Left forelimb (tissue), 1 donor: ENCODE measurements at regions not wholly inside any gene's neighbourhood (a gene's known extent, or its start where the extent isn't known, plus 50 kb on each side); places are given as distances from the start of the nearest gene placed in this dataset.

Experiments used
- DNase-seq: peaks from one replicate; pipeline ENCODE4 v3.0.0-alpha.2; 2018; ENCODE audit warnings: low spot score

- DNase-seq: no peak
These were observed 953.1 kb upstream of the NR2F2 start for GRCh38 chr15:95377258-95377852.

GRCh38 chr15:95394186-95395067 is 936.1 kb upstream of the NR2F2 start:
- no peak for DNase-seq

DNA sequence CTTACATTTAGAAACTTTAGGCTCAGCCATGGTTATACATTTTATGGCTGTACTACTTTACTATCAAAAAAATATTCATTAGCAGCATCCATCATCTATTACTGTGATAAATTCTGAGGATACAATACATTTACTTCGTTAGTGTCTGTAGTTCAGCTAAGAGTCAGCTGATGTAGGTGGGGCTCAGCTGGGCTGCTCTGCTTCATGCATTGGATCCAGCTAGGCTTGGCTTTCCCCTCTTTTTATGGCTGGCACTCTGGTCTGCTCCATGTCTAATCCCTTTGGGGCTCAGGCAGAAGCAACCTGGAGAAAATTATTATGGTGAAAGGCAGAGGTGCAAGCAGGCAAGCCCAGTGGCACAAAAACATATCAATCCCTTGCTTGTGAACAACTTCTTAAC is 930.1 kb upstream of the NR2F2 start:
- DNase-seq: no peak

- no peak for DNase-seq
These were observed 928.9 kb upstream of the NR2F2 start for GRCh38 chr15:95401587-95401986.

DNA sequence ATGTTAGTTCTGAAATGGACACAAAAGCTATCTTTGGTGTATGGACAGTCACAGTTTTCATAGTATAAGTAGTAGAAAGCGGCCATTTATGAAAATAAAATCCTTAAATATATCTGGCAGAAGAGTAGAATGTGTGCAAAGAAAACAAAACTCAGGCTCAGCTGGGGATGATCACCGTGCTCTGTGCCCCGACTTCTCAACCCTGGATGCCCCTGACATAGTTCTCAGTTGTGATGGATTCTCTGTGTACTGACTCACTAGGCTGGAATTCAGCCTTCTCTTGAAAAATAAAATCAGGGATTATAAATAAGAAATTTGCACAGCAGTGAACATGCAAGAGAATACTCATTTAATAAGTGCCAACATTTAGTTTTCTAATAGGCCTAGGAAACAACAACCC is 925.1 kb upstream of the NR2F2 start:
- DNase-seq: no peak

- no peak for DNase-seq
These were observed 923.0 kb upstream of the NR2F2 start for GRCh38 chr15:95407534-95407933.

GRCh38 chr15:95409211-95409610 is 921.3 kb upstream of the NR2F2 start:
- DNase-seq: no peak

DNA sequence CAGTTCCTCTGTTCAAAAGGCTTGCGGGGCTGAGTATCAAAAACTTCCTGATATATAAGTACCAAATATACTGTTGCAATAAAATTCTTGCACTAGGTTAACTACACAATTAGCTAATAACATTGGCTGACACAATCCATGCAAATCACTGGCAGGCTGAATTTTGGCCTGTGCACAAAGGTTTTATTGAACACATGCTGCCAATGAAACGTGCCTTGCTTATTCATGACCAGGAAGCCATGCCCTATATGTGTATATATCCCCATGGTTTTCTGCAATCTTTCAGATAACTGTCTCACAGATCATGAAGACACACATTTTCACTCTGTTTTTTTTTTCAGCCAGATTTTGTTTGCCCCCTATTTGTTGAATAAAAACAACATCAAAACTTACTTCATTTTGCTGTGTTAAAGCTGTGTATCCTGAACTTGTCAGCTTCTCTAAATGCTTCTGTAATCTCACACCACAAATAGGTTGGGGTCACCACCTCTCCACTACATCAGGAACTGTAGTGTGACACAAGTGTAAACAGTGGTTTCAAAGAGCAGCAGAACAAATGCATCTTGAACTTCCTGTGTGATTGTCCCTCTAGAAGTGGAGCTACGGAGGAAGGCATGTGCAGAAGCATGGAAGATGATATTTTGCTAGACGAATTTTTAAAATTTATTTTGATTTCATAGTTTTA is 920.7 kb upstream of the NR2F2 start:
- DNase-seq: no peak

DNA sequence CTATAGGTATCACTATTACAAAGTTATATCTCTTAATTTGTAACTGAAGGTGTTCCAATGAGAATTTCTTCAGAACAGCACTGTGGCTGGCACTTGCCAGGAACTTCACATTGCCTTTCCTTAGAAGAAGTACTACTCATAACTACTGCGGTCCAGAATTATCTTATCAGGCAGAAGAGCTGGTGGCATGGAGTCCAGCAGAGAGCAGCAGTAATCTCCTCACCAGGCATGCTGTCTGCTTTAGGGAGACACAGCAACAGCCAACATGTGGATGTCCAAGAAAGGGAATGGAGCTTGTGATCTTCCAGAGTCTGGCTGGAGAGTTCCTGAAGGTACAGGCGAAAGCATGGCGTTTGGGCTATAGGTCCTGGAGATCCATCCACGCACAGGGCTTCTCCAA is 919.7 kb upstream of the NR2F2 start:
- no peak for DNase-seq

DNA sequence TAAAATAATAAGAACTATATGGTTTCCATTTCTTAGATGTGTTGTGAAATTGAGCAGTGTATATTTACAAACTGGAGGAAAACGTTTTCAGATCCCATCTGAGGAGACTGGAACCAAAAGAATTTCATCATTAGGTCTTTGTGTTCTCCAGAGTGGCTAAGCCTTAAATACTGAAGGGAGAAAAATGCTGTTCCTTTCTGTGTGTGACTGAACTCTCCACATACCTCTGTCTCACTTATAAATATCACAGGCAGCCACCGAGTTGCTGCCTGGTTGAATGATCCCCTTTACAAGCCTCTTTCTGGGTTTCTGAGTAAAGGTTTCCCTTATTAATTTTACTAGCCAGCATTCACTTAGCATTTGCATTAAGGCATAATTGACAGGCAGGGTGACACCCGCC is 913.9 kb upstream of the NR2F2 start:
- no peak for DNase-seq

- DNase-seq: no peak
These were observed 912.7 kb upstream of the NR2F2 start for GRCh38 chr15:95417761-95418160.

- no peak for DNase-seq
These were observed 908.2 kb upstream of the NR2F2 start for GRCh38 chr15:95422255-95422654.

- no peak for DNase-seq
These were observed 904.6 kb upstream of the NR2F2 start for GRCh38 chr15:95425859-95426258.

- DNase-seq: no peak
These were observed 901.2 kb upstream of the NR2F2 start for GRCh38 chr15:95429345-95429744.

- no peak for DNase-seq
These were observed 899.0 kb upstream of the NR2F2 start for GRCh38 chr15:95431518-95431917.

- no peak for DNase-seq
These were observed 897.6 kb upstream of the NR2F2 start for GRCh38 chr15:95432878-95433405.

DNA sequence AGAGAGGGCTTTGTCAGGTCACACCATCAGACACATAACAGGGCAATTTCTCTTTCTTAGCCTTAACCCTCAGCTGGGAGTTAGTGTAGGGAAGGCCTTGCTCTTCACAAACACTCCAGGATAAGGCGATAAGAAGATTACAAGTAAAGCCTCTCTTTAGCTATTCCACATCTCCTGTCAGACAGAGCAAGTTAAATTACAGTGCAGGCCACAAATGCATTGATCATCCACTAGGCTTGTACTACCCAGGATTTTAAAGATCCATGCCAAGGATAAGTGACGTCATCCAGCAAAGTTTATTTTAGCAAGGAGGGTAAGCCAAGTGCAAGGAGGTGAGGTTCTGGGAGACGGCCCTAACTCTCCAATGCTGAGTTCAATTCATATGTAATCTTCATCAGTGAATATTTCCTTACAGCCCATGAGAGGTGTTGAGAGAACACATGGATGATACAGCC is 890.6 kb upstream of the NR2F2 start:
- no peak for DNase-seq

DNA sequence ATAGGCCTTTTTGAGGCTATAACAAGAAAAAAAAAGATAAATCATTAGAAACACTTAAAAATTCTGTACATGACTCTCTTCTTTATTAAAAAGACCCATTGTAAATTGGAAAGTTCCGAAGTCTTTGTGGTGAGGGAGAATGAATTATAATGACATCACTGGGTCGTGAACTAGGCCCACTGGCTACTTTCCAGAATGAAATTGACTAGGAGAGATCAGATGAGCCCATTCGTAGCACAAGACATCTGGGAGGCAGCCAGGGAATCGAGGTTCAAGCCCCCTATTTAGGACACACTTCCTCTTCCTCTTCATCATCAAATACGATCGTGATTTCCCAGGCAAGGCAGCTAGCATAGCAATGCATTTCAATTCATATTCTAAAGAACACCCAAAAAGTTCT is 889.8 kb upstream of the NR2F2 start:
- no peak for DNase-seq

- DNase-seq: no peak
These were observed 888.3 kb upstream of the NR2F2 start for GRCh38 chr15:95442107-95442719.

GRCh38 chr15:95444860-95445259 is 885.6 kb upstream of the NR2F2 start:
- DNase-seq: no peak

DNA sequence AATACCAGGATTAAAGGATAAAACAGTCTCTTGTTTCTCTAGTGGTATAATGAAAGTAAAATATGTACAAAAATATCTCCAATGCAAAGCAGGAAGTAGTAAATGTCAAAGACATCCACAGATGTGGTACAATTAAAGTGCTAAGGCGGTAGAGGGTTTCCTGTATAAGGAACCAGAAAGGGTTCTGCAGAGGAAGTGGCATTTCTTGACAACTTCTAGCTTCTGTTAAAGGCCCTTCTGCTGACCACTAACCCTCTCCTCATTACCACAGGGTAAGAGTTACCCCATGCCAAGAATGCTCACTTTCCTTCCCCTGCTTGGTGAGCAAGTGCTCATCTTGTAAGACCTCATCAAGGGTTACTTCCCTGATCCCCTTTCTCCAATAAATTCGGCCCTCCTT is 883.6 kb upstream of the NR2F2 start:
- DNase-seq: no peak

- DNase-seq: no peak
These were observed 883.0 kb upstream of the NR2F2 start for GRCh38 chr15:95447486-95447885.
